ENCODE measurements at regions not wholly inside any gene's neighbourhood (a gene's known extent, or its start where the extent isn't known, plus 50 kb on each side); places are given as distances from the start of the nearest gene placed in this dataset.

DNA sequence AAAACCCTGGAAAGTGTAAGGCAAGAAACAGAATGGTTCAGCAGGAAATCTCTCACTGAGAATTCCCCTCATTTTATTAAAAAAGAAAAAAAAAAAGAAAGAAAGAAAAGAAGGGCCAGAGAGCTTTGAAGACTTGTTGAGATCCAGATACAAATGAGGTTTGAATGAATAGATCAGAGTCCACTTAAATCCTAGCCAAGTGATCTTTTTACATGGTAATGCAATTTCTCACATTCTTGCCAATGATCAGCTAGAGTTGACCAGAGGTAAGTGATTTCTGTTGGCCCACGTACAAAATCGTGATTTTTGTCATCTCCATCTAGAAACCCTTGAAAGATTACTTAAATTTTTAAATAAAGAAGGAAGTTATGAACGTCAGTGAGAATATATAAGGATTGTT lies 261.5 kb upstream of the PCSK5 start (continued):
- TF ChIP-seq, protein P1, sequence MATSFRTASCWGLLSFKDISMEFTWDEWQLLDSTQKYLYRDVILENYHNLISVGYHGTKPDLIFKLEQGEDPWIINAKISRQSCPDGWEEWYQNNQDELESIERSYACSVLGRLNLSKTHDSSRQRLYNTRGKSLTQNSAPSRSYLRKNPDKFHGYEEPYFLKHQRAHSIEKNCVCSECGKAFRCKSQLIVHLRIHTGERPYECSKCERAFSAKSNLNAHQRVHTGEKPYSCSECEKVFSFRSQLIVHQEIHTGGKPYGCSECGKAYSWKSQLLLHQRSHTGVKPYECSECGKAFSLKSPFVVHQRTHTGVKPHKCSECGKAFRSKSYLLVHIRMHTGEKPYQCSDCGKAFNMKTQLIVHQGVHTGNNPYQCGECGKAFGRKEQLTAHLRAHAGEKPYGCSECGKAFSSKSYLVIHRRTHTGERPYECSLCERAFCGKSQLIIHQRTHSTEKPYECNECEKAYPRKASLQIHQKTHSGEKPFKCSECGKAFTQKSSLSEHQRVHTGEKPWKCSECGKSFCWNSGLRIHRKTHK (tag by site-specific recombination; IDR thresholded peaks at IDR 0.05), result no peak
- TF ChIP-seq ZNF529 (tag by site-specific recombination; IDR thresholded peaks at IDR 0.05; ENCODE audit: insufficient replicate concordance), result no peak
- TF ChIP-seq ZNF350 (tag by site-specific recombination; IDR thresholded peaks at IDR 0.05), result no peak
- TF ChIP-seq ZNF426 (tag by site-specific recombination; IDR thresholded peaks at IDR 0.05), result no peak
- no peak for TF ChIP-seq ZNF518A (tag by site-specific recombination; conservative IDR thresholded peaks at IDR 0.05; ENCODE audit: low read depth)
- TF ChIP-seq ZNF555 (tag by site-specific recombination; conservative IDR thresholded peaks at IDR 0.05), result no peak
- TF ChIP-seq ZNF514 (tag by site-specific recombination; IDR thresholded peaks at IDR 0.05), result no peak
- no peak for TF ChIP-seq TCF7L2 (IDR thresholded peaks at IDR 0.05; ENCODE audit: borderline replicate concordance, low read depth, low read length)

DNA sequence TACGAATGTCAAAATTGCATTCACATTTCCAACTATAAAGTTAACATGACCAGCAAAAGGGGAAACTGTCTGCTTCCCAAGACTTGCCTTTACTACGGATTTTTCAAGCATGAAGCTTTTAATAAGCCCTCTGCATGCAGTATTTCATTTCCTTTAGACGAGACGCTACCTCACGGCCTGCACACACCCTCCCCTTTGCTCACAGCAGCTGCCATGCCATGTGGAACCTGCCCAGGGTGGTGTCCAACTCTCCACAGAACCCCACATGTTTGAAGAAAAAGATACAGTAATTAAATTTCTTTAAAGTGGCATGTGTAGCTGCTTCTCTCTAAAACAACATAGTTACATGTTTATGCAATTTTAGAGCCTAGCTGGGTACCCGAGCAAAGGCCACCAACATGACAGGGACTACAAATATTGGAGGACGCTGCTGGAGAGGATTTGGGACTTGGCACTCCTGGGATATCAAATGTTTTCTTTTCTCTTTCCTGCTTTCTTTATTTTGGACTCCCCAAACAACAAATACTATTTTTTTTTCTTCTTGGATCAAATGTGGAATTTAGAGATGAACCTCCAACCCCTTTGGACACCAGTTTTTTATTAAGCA lies 256.9 kb upstream of the PCSK5 start:
- Histone ChIP-seq H3K4me1 (ENCODE audit: control insufficient read depth, insufficient read depth, low read length) (no peaks in the 10 kb centered on the region), H3K9me3 (ENCODE audit: control insufficient read depth, insufficient read depth, low read depth, low read length) (no peaks in the 10 kb centered on the region), H3K36me3 (ENCODE audit: control insufficient read depth in 2 of 2, insufficient read depth in 1 of 2, low read length in 2 of 2) (no peaks in the 10 kb centered on the region), H3K27ac (ENCODE audit: extremely low read depth, low read depth, low read length) (no peak overlapping the region), H3K4me3 (ENCODE audit: low read depth, low read length) (no peak overlapping the region)
- TF ChIP-seq PRDM1 (tag by site-specific recombination; IDR thresholded peaks at IDR 0.05), result no peak
- no peak for TF ChIP-seq GLI4 (tag by site-specific recombination; IDR thresholded peaks at IDR 0.05)
- no peak for TF ChIP-seq HOXD13 (CRISPR knock-in tag; IDR thresholded peaks at IDR 0.05; ENCODE audit: borderline replicate concordance)
- POLR2A ChIA-PET, result no interaction called here
- CTCF ChIA-PET, result no interaction called here

- H3K36me3 ChIP-seq (ENCODE audit: control insufficient read depth in 2 of 2, insufficient read depth in 1 of 2, low read length in 2 of 2), result no peaks in the 10 kb centered on the region
- H3K27ac ChIP-seq (ENCODE audit: extremely low read depth, low read depth, low read length), result no peak overlapping the region
- CTCF ChIA-PET, result interaction anchor here (0.6 to 1.2 kb wide), 3 partner anchors 35 to 218 kb away, joined by 3 to 4 read pairs (median 4); no protein-coding TSS in a partner anchor
- H3K9me3 ChIP-seq (ENCODE audit: control insufficient read depth, insufficient read depth, low read depth, low read length), result no peaks in the 10 kb centered on the region
- POLR2A ChIA-PET, result no interaction called here
- TF ChIP-seq HOXA7 (CRISPR knock-in tag; IDR thresholded peaks at IDR 0.05; ENCODE audit: borderline replicate concordance) (no peak), ZNF350 (tag by site-specific recombination; IDR thresholded peaks at IDR 0.05) (no peak), YY2 (tag by site-specific recombination; IDR thresholded peaks at IDR 0.05) (no peak), ZBTB20 (tag by site-specific recombination; IDR thresholded peaks at IDR 0.05) (no peak), KLF7 (tag by site-specific recombination; IDR thresholded peaks at IDR 0.05; ENCODE audit: borderline replicate concordance) (no peak), ZBTB17 (tag by site-specific recombination; IDR thresholded peaks at IDR 0.05) (no peak), ZNF266 (tag by site-specific recombination; IDR thresholded peaks at IDR 0.05; ENCODE audit: low read depth) (no peak), ZBTB49 (tag by site-specific recombination; IDR thresholded peaks at IDR 0.05; ENCODE audit: low read depth) (no peak)
- TF ChIP-seq, protein P2, sequence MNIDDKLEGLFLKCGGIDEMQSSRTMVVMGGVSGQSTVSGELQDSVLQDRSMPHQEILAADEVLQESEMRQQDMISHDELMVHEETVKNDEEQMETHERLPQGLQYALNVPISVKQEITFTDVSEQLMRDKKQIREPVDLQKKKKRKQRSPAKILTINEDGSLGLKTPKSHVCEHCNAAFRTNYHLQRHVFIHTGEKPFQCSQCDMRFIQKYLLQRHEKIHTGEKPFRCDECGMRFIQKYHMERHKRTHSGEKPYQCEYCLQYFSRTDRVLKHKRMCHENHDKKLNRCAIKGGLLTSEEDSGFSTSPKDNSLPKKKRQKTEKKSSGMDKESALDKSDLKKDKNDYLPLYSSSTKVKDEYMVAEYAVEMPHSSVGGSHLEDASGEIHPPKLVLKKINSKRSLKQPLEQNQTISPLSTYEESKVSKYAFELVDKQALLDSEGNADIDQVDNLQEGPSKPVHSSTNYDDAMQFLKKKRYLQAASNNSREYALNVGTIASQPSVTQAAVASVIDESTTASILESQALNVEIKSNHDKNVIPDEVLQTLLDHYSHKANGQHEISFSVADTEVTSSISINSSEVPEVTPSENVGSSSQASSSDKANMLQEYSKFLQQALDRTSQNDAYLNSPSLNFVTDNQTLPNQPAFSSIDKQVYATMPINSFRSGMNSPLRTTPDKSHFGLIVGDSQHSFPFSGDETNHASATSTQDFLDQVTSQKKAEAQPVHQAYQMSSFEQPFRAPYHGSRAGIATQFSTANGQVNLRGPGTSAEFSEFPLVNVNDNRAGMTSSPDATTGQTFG (tag by site-specific recombination; IDR thresholded peaks at IDR 0.05; ENCODE audit: borderline replicate concordance), result no peak
- H3K4me3 ChIP-seq (ENCODE audit: low read depth, low read length), result no peak overlapping the region
- H3K4me1 ChIP-seq (ENCODE audit: control insufficient read depth, insufficient read depth, low read length), result no peaks in the 10 kb centered on the region
Measured at GRCh38 chr9:75636427-75637045, 253.9 kb upstream of the PCSK5 start.

All from HEK293 (cell line).